ENCODE measurements at regions not wholly inside any gene's neighbourhood (a gene's known extent, or its start where the extent isn't known, plus 50 kb on each side); places are given as distances from the start of the nearest gene placed in this dataset.

DNA sequence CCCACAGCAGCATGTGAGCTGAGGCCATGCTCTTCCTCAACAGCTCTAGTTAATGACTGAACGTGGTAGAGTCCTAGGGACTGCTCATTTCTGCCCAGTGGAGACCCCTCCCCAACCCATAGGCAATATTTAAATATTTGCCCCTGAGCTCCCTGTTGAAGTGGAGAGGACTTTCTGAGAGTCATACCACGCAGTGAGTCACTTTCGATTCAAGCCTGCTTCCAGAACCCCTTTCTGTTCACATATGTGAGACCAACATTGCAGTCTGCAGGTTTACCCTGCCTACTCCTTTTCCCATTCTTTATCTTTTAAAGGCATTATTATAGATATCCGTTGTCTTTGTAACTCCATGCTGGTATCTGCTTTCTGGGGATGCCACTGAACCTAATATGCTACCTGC is 946.3 kb downstream of the JRKL start:
- no peak for DNase-seq

DNA sequence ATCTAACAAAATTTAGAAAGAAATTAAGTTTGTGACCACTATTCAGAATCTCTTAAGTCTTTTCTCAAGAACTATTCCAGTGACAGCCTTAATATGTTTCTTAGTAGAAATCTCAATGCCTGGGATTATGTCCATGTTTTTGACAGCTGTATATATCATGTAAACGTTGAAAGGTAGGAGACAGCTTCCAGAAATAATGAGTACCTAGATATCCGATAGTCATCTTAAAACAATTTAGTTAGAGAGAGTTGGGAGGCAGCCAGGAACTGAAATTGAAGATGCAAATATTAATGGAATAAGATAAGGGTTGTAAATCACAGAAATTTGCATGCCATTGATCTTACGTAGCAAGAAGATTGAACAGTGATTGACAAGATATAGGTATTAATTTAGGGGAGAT is 955.2 kb downstream of the JRKL start:
- DNase-seq, result no peak

DNA sequence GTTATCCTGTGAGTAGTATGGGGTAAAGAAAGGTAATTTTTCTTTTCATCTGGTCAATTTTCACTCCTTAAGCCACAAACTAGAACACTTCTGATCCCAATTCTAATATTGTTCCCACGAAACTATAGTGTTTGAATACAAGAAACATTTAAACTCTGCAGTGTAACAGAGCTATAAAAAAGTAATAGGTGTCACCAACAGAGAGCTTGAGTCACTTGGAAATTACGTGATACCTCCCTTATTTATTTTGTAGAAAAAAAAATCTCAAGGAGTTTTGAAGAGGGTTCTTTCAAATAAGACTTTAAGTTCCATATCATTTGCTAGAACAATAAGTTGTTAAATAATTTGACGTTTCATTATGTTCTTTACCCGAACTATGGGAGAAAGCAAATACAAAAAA is 959.4 kb downstream of the JRKL start:
- no peak for DNase-seq

DNA sequence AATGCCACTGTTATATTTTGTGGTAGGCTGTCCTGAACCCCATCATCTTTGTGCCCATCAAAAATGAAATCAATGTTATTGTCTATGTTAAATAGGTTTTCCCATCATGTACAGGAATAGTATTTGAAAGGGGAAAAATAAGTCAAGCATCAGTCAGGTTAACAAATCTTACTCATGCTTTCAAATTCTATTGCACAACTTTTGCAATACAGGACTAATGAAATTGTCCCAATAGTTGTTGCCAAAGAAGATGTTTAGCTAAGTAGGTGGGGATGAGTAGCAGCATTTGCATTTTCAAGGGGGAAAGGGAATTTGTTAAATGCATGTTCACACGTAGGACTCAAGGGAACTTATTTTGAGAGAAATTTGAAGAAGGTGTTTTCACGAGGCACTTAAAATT is 962.1 kb downstream of the JRKL start:
- no peak for DNase-seq

DNA sequence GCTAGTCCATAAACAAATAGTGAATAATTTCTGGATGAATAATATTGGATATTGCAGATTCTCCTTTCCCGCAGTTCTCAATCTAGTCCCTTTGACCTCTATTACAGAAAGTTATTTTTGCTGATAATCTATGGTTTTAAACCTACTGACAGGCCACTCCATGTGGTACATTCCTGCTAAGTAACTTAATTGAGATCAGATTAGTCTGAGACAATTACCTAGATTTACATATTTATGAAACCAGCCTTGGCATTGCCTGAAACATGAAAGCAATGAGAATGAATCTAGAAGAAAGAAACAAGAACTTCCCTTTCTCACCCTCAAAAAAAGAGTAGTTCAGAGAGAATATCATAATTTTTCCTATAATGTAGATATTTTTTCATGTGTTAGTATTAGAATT is 964.2 kb downstream of the JRKL start:
- no peak for DNase-seq

DNA sequence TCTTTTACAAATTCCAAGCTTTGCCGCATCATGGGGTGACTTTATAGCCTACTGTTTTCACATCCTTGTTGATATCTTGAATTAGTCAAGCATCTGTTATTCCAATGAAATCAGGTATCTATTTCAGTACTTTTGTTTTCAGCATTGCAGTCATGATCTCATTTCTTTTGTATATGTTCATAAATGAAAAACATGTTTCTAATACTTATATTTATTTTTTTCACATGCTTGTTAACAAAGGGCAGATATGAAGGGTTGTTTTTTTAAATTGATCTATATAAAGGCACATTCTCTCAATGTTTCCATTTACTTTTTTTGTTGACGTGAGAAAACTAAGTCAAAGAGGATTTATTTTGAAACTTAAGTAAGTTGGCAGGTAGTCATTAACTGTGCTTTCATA is 964.8 kb downstream of the JRKL start:
- DNase-seq, result no peak

DNA sequence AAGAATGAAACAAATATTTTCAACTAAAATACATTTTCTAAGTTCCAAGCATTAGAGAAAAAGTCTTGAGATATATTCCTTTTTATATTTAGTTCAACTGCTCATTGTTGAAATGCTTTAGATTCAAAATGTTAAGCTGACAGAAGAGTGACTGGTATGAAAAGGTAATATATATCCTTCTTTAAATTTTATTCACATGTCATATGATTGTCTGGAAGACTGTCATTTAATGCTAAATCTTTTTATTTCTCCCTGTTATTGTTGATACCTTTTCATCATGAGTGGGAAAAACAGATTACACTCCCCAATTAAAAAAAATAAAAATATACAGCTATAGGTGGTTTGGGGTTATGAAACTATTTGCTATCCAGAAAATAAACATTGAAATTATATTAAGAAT is 965.4 kb downstream of the JRKL start:
- DNase-seq, result no peak

DNA sequence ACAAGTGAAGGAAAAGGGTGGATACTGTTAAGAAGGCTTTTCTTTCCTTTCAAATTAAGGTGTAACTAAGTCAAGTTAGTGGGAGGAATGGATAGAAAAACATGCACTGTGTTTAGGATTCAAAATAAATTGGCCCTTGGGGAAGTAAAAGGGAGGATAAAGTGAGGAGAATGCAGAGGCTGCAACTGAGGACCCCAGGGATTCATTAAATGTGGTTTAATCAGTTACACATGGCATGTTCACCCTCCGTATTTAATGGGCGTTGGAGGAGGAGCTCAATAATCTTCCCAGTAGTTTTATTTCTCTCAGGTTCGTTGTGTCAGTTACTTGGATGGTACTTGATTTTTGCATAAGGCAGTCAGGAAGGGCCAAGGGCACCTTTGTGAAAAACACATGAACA is 966.3 kb downstream of the JRKL start:
- no peak for DNase-seq

DNA sequence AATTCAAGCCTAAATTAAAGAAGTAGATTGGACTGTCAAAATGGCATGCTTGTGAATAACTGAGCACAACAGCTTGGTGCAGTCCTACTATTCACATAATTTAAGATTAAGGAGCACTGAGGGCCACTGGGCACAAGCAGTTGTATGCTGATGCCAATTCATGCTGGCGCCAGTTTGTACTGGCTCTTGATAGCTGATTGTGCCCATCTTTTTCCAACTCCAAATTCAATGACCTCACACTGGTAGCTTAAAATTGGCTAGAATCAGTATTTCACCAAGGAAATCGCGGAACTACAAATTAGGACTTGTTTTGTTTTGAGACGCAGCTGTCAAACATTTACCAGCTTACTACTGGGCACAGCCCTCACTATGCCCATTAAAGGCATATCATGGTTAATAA is 969.2 kb downstream of the JRKL start:
- DNase-seq, result no peak

DNA sequence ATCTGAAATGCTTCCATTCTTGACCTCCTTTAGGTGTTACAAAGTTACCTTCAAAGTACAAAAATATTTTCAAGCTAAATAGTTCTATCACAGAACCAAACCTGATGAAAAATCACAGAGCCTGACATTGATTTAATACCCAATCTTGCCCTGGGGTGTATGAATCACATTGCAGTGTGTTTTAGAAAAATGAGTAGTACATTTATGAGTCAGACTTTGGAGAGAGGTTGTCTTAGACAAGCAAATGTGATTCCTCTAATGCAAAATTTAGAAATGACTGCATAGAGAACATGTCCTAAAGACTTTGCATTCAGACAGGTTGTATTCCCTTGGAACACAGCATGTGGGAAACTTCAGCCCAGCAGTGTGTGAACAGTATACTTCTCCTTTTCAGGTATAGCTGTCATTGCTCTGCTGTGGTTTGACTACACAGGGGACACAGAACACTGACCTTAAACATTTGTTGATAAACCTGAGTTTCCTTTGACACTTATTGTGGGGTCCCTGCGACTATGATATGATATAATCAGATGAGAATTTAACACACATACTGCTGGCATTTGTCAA is 972.1 kb downstream of the JRKL start:
- no peak for DNase-seq

DNA sequence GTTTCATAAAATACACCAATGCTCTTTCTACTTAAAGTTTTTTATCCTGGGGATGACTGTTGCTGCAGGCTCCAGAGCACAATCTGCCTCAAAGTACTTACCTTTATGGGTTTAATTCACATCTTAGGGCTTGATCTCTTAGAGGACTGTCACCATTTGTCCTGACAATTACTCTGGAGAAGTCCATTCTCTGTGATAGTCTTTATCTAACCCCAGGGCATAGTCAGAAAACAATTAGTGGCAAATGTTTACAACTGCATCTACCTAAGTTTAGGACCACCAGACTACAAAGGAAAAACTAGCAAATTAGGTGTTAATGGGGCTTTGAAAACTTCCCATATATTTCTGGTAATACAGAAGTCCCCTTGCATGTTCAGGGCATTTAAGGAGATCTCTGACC is 973.5 kb downstream of the JRKL start:
- no peak for DNase-seq

DNA sequence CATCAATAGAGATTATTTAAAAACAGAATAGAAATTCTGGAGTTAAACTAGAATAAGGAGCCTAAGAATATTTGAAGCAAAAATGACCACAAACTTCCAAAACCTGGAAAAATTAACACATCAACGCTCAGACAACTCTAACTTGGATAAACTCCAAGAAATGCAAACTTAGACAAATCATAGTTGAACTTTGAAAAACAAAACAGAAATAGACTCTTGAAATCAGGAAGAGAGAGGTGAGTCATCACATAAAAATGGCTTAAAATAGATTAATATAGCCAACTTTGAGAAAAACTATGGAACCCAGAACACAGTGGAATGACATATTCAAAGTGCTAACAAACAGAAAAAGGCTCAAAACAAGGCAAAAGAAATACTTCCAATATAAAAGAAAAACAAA is 974.2 kb downstream of the JRKL start:
- DNase-seq, result no peak

DNA sequence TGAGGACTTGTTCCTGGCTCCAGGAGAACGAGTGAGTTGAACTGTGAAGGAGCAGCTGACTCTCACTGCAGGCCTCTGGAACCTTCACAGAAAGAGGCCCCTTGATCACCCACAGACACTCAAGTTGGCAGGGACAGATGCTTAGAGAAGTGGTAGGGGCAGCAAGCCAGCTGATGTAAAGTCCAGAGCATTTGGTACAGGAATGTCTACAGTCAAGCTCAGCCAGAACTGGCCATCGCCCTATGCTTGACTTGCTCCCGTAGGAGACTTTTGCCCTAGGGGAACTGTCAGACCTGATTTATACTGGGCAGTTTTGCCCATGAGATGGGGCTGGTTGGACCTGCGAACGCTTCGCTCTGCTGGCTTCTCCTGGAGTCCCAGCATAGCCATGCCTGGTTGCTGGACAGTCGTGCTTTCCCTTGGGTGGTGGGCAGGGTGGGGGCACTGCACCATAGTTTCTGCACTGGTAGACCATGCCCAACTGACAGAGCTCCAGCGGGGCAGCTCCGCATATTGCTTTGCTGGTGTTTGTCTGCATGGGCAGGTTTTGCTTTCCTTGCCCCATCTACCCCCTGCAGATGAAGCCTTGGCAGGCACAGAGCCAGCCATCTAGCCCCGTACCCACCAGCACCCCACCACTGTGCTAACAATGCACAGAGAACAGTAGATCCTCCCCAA is 977.7 kb downstream of the JRKL start:
- no peak for DNase-seq

DNA sequence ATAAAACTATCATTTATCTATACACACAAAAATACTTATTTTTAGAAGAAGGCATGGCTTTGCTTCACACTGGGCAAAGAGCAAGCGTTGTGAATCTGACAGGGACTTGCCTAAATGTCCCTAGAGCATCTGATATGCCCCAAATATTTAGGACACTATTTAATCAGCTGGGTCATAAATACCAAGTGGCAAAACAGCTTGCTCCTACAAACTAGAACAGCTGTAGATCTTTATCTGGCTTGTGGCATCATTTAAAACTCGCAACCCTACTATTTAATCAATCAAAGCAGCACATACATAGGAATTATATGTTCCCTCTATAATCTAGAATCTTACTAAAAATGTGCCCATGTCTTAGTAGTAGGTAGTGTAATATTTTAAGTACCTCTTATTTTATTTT is 999.5 kb downstream of the JRKL start:
- no peak for DNase-seq

DNA sequence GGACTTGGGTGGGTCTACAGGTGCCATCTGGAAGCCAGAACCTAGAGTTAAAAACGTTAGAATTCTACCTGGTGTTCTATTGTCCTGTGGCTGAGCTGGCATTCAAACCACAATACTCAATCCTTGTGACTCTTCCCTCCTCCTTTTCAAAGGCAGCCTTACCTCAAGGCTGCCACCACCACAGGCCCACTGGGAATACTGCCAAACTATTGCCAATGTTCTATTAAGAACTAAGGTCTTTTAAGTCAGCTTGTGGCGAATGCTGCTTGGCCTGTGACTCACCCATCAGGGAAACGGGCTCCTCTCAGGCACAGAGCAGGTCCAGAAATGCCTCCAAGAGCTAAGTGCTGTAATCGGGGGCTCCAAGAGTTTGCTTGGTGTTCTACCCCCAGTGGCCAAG is 1008.4 kb downstream of the JRKL start:
- DNase-seq, result no peak

DNA sequence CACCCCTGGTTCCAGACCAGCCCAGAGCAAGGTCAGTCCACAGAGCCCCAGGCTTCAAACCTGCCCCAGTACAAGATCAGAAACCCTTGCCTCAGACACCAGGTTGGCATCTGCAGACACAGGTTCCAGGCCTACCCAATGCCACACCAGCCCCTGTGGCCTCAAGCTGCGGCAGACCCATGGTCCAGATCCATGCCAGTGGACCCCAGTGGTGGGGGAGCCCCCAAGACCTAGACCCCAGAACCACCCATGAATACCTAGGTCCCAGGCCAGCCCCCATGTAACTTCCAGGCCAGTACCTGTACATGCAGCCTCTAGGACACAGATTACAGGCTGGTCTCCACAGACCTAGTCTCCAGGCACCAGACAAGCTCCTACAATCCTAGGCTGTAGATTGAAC is 1019.3 kb downstream of the JRKL start:
- no peak for DNase-seq

DNA sequence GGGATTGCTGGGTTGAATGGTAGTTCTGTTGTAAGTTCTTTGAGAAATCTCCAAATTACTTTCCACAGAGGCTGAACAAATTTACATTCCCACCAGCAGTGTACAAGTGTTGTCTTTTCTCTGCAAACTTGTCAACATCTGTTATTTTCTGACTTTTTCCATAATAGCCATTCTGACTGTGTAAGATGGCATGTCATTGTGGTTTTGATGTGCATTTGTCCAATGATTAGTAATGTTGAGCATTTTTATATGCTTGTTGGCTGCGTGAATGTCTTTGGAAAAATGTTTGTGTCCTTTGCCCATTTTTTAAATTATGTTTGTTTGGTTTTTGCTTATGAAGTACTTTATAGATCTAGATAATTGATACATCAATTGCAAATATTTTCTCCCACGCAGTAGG is 1025.0 kb downstream of the JRKL start:
- no peak for DNase-seq

DNA sequence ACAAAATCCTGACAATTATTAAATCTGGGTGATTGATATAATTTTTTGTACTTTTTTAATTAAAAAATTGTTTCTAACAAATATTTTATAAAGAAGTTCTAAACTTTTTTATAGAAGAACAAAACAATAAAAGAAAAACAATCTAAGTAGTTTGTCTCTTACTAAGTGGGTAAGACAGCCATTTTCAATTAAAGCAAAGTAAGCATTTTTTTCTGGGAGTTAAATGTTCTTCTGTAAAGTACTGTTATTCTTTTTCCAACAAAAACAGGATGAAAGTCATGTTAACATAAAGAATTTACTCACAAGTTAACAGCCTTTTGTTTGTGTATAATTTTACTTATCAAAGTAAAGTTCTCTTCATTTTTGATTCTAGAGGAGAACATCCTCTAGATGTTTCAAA is 1029.9 kb downstream of the JRKL start:
- DNase-seq, result no peak

DNA sequence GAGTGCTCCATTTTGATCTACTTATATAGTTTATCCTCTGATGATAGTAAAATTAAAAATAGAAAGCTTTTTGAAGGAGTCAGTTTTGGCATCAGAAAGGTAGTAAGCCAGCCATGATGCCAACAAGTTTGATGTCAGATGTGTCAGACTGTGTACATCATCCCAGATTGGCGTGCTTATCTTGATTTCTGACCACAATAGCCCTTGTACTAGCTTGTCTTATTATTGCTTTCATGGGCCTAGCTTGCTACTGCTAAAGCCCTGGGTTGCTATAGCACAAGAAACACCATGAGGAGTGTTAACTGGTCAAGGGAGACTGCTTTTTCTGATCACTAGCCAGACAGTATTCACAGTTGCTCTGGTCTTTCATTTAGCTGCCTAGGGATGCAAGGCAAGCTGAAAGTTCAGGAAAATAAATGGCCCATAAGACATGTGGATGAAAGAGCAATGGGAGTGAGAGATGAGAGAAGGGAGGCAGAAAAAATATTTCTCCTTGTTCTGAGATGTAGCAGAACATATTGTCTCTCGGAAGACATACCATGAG is 1038.5 kb downstream of the JRKL start:
- no peak for DNase-seq

DNA sequence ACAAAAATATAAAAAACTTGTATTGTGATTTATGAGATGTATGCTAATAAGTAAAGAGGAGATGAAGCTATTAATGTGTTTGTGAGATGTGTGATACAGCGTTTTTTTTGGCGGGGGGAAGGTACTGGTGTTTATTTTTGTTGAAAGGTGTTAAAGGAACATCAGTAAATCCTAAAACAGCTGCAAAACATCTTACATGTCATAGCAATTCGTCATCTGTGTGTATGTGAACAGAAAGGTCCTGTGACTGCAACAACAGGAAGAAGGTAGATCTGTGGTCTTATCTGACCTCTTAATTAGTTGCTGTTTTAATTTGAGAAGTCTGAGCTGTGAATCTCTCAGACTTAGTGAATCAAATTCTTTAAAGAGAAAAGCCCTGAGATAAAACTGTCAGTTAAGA is 1041.1 kb downstream of the JRKL start:
- no peak for DNase-seq

DNA sequence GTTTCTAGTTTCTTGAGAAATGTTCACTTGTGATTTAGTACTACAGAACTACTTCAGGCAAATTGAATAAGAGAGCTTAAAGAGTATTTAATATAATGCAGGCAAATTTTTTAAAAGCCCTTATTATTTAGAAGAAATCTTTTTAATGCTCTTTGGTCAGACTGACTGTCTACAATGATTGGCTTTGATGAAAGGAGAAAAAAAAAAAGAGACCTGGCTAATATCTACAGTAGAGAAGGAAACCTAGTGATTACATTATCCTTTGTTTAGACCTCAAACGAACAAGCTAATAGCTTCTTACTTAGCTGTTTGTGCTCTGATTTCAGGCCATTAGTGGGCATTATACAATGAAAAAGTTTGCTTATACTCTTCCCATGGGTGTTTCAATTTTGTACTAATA is 1043.1 kb downstream of the JRKL start:
- no peak for DNase-seq

DNA sequence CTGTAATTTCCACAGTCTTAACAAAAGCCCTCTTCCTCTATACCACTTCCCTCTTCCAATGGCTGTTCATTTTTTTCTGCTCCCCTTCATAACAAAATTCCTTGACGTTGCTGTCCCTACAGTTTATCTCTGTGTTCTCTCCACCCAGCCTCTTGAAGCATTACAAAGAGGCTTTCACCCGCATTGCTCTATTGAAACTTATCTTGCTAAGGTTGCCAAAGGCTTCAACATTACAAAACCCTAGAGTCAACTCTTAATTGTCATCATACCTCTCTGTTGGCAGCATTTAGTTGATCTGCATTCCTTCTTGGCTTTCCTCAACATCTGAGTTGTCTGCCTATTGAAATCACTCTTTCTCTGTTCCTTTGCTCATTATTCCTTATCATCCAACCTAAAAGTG is 1055.7 kb downstream of the JRKL start:
- no peak for DNase-seq

DNA sequence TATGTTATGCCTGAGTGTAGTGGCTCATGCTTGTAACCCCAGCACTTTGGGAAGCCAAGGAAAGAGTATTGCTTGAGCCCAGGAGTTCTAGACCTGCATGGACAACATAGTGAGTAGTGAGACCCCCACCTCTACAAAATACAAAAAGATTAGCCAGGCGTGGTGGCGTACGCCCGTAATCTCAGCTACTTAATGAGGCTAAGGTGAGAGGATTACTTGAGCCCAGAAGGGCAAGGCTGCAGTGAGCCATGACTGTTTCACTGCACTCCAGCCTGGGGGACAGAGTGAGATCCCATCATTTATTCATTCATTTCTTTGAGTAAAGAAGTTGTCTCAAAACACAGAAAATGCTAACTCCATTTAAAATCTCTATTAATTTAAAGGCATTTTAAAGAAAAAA is 1061.6 kb downstream of the JRKL start:
- no peak for DNase-seq

DNA sequence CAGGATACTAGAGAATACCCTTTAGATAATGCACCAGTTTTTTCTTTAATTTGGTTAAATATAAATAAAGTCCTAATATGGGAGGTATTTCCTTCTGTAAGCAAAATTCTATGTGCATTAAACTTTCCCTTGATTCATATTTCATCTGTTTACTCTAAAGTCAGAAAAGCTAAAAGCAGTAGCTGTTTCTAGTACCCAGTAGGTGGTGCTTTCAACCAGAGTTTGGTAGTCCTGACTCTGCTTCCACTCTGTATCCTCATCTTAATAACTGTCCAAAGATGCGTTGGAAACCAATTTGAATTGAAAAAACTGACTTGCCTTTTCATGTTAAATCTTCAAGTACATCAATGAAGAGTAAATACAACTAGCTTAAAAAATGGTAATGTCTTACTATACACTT is 1065.2 kb downstream of the JRKL start:
- peak; percentile 29 for DNase-seq

DNA sequence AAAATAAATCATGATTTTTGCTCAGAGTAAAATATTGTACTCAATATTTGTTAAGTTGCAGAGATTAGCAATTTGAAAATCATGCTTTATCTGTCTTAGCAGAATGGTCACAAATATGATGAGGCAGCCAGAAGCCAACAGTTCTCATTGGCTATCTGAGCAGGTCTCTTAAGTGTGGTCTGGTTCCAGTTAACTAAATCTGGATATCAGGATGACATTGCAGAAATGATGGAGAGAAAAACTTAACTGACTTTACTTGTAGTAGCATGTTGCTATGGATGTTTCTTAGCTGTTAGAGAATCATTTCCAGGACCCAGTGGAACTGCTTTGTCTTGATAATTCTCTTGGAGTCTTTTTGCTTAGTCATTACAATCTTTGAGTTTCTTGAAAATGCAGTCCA is 1070.3 kb downstream of the JRKL start:
- DNase-seq, result no peak
